H9 (cell line): ENCODE measurements at regions not wholly inside any gene's neighbourhood (a gene's known extent, or its start where the extent isn't known, plus 50 kb on each side); places are given as distances from the start of the nearest gene placed in this dataset.

ENCODE experiments used
- DNase-seq: peaks from one replicate; pipeline ENCODE4 v3.0.0-alpha.2; 2017
- H2AFZ ChIP-seq: one replicate; pipeline ENCODE4 v1.6.1; 2013; ENCODE audit warnings: mild to moderate bottlenecking, low read length, control low read depth, moderate library complexity
- H2AK5ac ChIP-seq: 2 replicates; pipeline ENCODE4 v1.6.1; 2013; ENCODE audit warnings: low read length, control low read depth, mixed read lengths; ENCODE audit not compliant: insufficient read length
- H2BK120ac ChIP-seq: one replicate; pipeline ENCODE4 v1.6.1; 2013; ENCODE audit warnings: low read depth, mild to moderate bottlenecking, low read length, control low read depth, inconsistent platforms; ENCODE audit not compliant: poor library complexity, severe bottlenecking
- H2BK12ac ChIP-seq: 2 replicates; pipeline ENCODE4 v1.6.1; 2013; ENCODE audit warnings: low read length, control low read depth, mixed read lengths, low read depth; ENCODE audit not compliant: insufficient read length
- H2BK15ac ChIP-seq: 2 replicates; pipeline ENCODE4 v1.6.1; 2013; ENCODE audit warnings: low read depth, low read length, control low read depth
- H2BK20ac ChIP-seq: one replicate; pipeline ENCODE4 v1.6.1; 2013; ENCODE audit warnings: low read depth, mild to moderate bottlenecking, low read length, control low read depth, inconsistent platforms; ENCODE audit not compliant: poor library complexity, severe bottlenecking
- H2BK5ac ChIP-seq: 2 replicates; pipeline ENCODE4 v1.6.1; 2013; ENCODE audit warnings: low read length, control low read depth, mixed read lengths; ENCODE audit not compliant: insufficient read length
- H3K14ac ChIP-seq: 2 replicates; pipeline ENCODE4 v1.6.1; 2013; ENCODE audit warnings: low read length, control low read depth; ENCODE audit not compliant: insufficient read depth
- H3K18ac ChIP-seq: 2 replicates; pipeline ENCODE4 v1.6.1; 2013; ENCODE audit warnings: low read depth, mild to moderate bottlenecking, mixed read lengths, low read length, control low read depth; ENCODE audit not compliant: insufficient read length
- H3K23ac ChIP-seq: 2 replicates; pipeline ENCODE4 v1.6.1; 2013; ENCODE audit warnings: low read length, control low read depth, mixed read lengths, low read depth; ENCODE audit not compliant: insufficient read length
- H3K23me2 ChIP-seq: 2 replicates; pipeline ENCODE4 v1.6.1; 2013; ENCODE audit warnings: low read depth, mild to moderate bottlenecking, mixed read lengths, low read length, control low read depth; ENCODE audit not compliant: insufficient read length, poor library complexity, severe bottlenecking
- H3K27ac ChIP-seq: 2 replicates; pipeline ENCODE4 v1.5.1; 2013; ENCODE audit warnings: low read length, control low read depth, mixed read lengths, low read depth; ENCODE audit not compliant: insufficient read length
- H3K27me3 ChIP-seq: 2 replicates; pipeline ENCODE4 v1.6.1; 2013; ENCODE audit warnings: low read length, control low read depth, inconsistent platforms; ENCODE audit not compliant: insufficient read depth
- H3K4ac ChIP-seq: 2 replicates; pipeline ENCODE4 v1.6.1; 2013; ENCODE audit warnings: low read depth, mild to moderate bottlenecking, control low read depth, inconsistent platforms, low read length, moderate library complexity
- H3K4me1 ChIP-seq: 2 replicates; pipeline ENCODE4 v1.6.1; 2013; ENCODE audit warnings: low read length, control low read depth, inconsistent platforms; ENCODE audit not compliant: insufficient read depth
- H3K4me2 ChIP-seq: 2 replicates; pipeline ENCODE4 v1.6.1; 2013; ENCODE audit warnings: low read length, control low read depth, mixed read lengths; ENCODE audit not compliant: insufficient read length, insufficient read depth
- H3K56ac ChIP-seq: 2 replicates; pipeline ENCODE4 v1.6.1; 2013; ENCODE audit warnings: low read depth, mild to moderate bottlenecking, mixed read lengths, low read length, control low read depth; ENCODE audit not compliant: insufficient read length
- H3K79me1 ChIP-seq: 2 replicates; pipeline ENCODE4 v1.6.1; 2013; ENCODE audit warnings: low read depth, mild to moderate bottlenecking, moderate library complexity, low read length, control low read depth, inconsistent platforms; ENCODE audit not compliant: insufficient read depth, poor library complexity, severe bottlenecking
- H3K79me2 ChIP-seq: 2 replicates; pipeline ENCODE4 v1.6.1; 2013; ENCODE audit warnings: low read length, control low read depth, inconsistent platforms; ENCODE audit not compliant: insufficient read depth
- H3K9ac ChIP-seq: 2 replicates; pipeline ENCODE4 v1.6.1; 2013; ENCODE audit warnings: low read length, control low read depth, mixed read lengths; ENCODE audit not compliant: insufficient read length; ENCODE audit errors: extremely low read depth
- H3K9me3 ChIP-seq: one replicate; pipeline ENCODE4 v1.6.1; 2013; ENCODE audit warnings: low read depth, low read length, inconsistent platforms; ENCODE audit not compliant: control insufficient read depth
- H3T11ph ChIP-seq: one replicate; pipeline ENCODE4 v1.6.1; 2013; ENCODE audit warnings: mild to moderate bottlenecking, low read length, control low read depth, inconsistent platforms
- H4K20me1 ChIP-seq: one replicate; pipeline ENCODE4 v1.6.1; 2013; ENCODE audit not compliant: control insufficient read depth, insufficient read length, insufficient read depth
- H4K5ac ChIP-seq: 2 replicates; pipeline ENCODE4 v1.6.1; 2013; ENCODE audit warnings: low read depth, mild to moderate bottlenecking, mixed read lengths, low read length, control low read depth; ENCODE audit not compliant: insufficient read length
- H4K8ac ChIP-seq: replicated peaks from 2 replicates; pipeline ENCODE4 v1.6.1; 2013; ENCODE audit warnings: low read length, control low read depth, mixed read lengths, low read depth; ENCODE audit not compliant: insufficient read length
- H4K91ac ChIP-seq: 2 replicates; pipeline ENCODE4 v1.6.1; 2013; ENCODE audit warnings: low read depth, mild to moderate bottlenecking, moderate library complexity, mixed read lengths, low read length, control low read depth; ENCODE audit not compliant: insufficient read length
- H3K27ac Mint-ChIP-seq, 3 experiments: 2 replicates in 2 of 3; 3 replicates in 1 of 3; pipeline ENCODE4 v1.8.0; 2020 to 2021; ENCODE audit warnings: mixed read lengths in 3 of 3, mild to moderate bottlenecking in 1 of 3, moderate library complexity in 1 of 3
- H3K27me3 Mint-ChIP-seq: 2 replicates; pipeline ENCODE4 v1.8.0; 2021; ENCODE audit warnings: low read depth, mild to moderate bottlenecking, moderate library complexity, mixed read lengths
- H3K36me3 Mint-ChIP-seq, 3 experiments: 2 replicates in 2 of 3; 3 replicates in 1 of 3; pipeline ENCODE4 v1.8.0; 2020 to 2021; ENCODE audit warnings: low read depth in 3 of 3, mixed read lengths in 3 of 3; ENCODE audit not compliant: insufficient read depth in 1 of 3
- H3K4me1 Mint-ChIP-seq, 2 experiments: 2 replicates each; pipeline ENCODE4 v1.8.0; 2020; ENCODE audit warnings: mixed read lengths in 2 of 2
- H3K4me3 Mint-ChIP-seq, 2 experiments: 2 replicates in 1 of 2; 3 replicates in 1 of 2; pipeline ENCODE4 v1.8.0; 2020 to 2021; ENCODE audit warnings: mild to moderate bottlenecking in 2 of 2, mixed read lengths in 2 of 2, moderate library complexity in 1 of 2
- H3K9me3 Mint-ChIP-seq, 2 experiments: 2 replicates in 1 of 2; 3 replicates in 1 of 2; pipeline ENCODE4 v1.8.0; 2020; ENCODE audit warnings: mild to moderate bottlenecking in 2 of 2, mixed read lengths in 2 of 2, moderate library complexity in 1 of 2
- CTCF ChIP-seq: fragments of 200-600 bp; sonication (generic); conservative IDR thresholded peaks from 3 replicates; pipeline ENCODE4 v1.8.0; 2021; ENCODE audit warnings: antibody characterized with exemption, mild to moderate bottlenecking
- WGBS: extraction: QIAGEN DNeasy Blood & Tissue Kit; methylation state at CpG from one replicate; pipeline ENCODE4 v1.1.7; 2013; ENCODE audit warnings: missing lambda C conversion rate, low lambda C conversion rate, mixed read lengths; ENCODE audit not compliant: insufficient read length; ENCODE audit errors: extremely low coverage; 5-methylcytosine and 5-hydroxymethylcytosine counted together

DNA sequence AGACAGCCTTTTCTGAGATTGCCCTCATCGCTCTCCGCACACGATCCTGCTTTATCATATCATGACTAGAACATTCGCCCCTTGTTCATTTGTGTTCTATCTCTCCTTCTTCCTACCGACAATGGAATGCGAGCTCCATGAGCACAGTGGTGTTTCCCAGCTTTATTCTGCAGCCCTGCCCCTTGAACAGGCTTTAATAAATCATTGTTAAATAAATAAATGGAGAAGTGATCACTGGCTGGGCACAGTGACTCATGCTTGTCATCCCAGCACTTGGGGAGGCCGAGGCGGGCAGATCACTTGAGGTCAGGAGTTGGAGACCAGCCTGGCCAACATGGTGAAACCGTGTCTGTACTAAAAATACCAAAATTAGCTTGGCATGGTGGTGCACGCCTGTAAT lies 1063.3 kb upstream of the EEF2KMT start:
- Histone ChIP-seq H2BK5ac (no peak overlapping the region), H3K9ac (no peak overlapping the region), H2AFZ (no peak overlapping the region), H3K27ac (no peak overlapping the region), H3K56ac (no peak overlapping the region), H3K79me2 (no peaks in the 10 kb centered on the region), H4K8ac (no peak overlapping the region), H3K23ac (no peak overlapping the region), H2BK120ac (no peak overlapping the region), H3K27me3 (no peaks in the 10 kb centered on the region), H3K18ac (no peak overlapping the region), H2BK15ac (no peak overlapping the region), H3K4ac (no peak overlapping the region), H4K20me1 (no peaks in the 10 kb centered on the region), H3K14ac (no peak overlapping the region), H3K4me1 (peaks cover 2% of the 10 kb centered on the region; the same call in 1 of the 2 replicates), H3K4me2 (no peak overlapping the region), H2BK20ac (no peak overlapping the region), H2AK5ac (no peak overlapping the region), H3T11ph (no peak overlapping the region), H3K79me1 (no peaks in the 10 kb centered on the region), H4K5ac (no peak overlapping the region), H3K23me2 (no peaks in the 10 kb centered on the region), H3K9me3 (no peaks in the 10 kb centered on the region), H4K91ac (no peak overlapping the region), H2BK12ac (no peak overlapping the region)
- no peak overlapping the region for H3K27ac Mint-ChIP-seq
- no peak for DNase-seq
- no CpG with 5 or more reads among the region's 10 CpGs for WGBS
- H3K4me1 Mint-ChIP-seq, result peaks cover 16 to 17% of the 10 kb centered on the region in 2 experiments
- H3K9me3 Mint-ChIP-seq, result no peaks in the 10 kb centered on the region
- TF ChIP-seq CTCF, result no peak
- no peaks in the 10 kb centered on the region for H3K36me3 Mint-ChIP-seq
- no peaks in the 10 kb centered on the region; the same call in 1 of the 2 replicates for H3K27me3 Mint-ChIP-seq
- H3K4me3 Mint-ChIP-seq, result no peak overlapping the region
